HepG2 (cell line): ENCODE measurements at regions not wholly inside any gene's neighbourhood (a gene's known extent, or its start where the extent isn't known, plus 50 kb on each side); places are given as distances from the start of the nearest gene placed in this dataset.

ENCODE experiments used
- ATAC-seq: fragments of 200-7000 bp; cut with Tn5 transposase; 3 replicates; pipeline ENCODE4 v1.9.1; 2020; ENCODE audit warnings: mild to moderate bottlenecking, moderate library complexity
- BruUV-seq: library from RNA; stranded (reverse); fragments of 400-500 nt; replicated peaks from 2 replicates; lab custom pipeline; 2021; lab: Mats Ljungman, UMichigan
- CTCF ChIA-PET: fragments of 300-600 bp; formaldehyde crosslinking; extraction: SDS; loops from one replicate; lab custom pipeline; 2021; ENCODE audit warnings: low total read pairs, inconsistent platforms, low intra/inter-chr PET ratio; lab: Yijun Ruan, JAX
- POLR2A ChIA-PET: fragments of 350-600 bp; sonication (Branson Sonifier 250); formaldehyde crosslinking; loops from one replicate; lab custom pipeline; 2020; ENCODE audit warnings: antibody characterized with exemption, inconsistent platforms; lab: Yijun Ruan, JAX
- DNase-seq: peaks from one replicate; pipeline ENCODE4 v3.0.0-alpha.2; 2015; ENCODE audit warnings: low spot score
- FAIRE-seq: peaks from 3 replicates; lab custom pipeline; 2011; peaks lifted over from hg19 to GRCh38; lab: Jason Lieb, UNC
- H2AFZ ChIP-seq: one replicate; pipeline ENCODE4 v1.6.1; 2011; ENCODE audit warnings: low read length, inconsistent platforms
- H3K27ac ChIP-seq: fragments of 300-600 bp; 3 replicates; pipeline ENCODE4 v1.8.0; 2011; ENCODE audit warnings: mixed run types, mild to moderate bottlenecking, mixed read lengths, low read length, inconsistent platforms; ENCODE audit not compliant: insufficient read depth; ENCODE audit errors: extremely low read length
- H3K27me3 ChIP-seq, 2 experiments: fragments of 200-600 bp in 1 of 2; 2 replicates in 1 of 2; 3 replicates in 1 of 2; pipeline versions ENCODE4 v1.6.0 to v1.8.0; 2011; ENCODE audit warnings: low read length in 2 of 2, mild to moderate bottlenecking in 2 of 2, moderate library complexity in 2 of 2, inconsistent platforms in 1 of 2; ENCODE audit not compliant: insufficient read depth in 2 of 2, control insufficient read depth in 1 of 2
- H3K36me3 ChIP-seq, 2 experiments: fragments of 200-600 bp in 1 of 2; replicated peaks in 1 of 2; 2 replicates in 1 of 2; 3 replicates in 1 of 2; pipeline versions ENCODE4 v1.5.1 to v1.8.0; 2011; ENCODE audit warnings: low read length in 2 of 2, inconsistent platforms in 1 of 2; ENCODE audit not compliant: insufficient read depth in 2 of 2, control insufficient read depth in 1 of 2
- H3K4me1 ChIP-seq: 2 replicates; pipeline ENCODE4 v1.5.1; 2012; ENCODE audit warnings: low read length, inconsistent platforms; ENCODE audit not compliant: insufficient read depth
- H3K4me2 ChIP-seq: 2 replicates; pipeline ENCODE4 v1.6.0; 2011; ENCODE audit warnings: low read depth, low read length, inconsistent platforms
- H3K4me3 ChIP-seq, 3 experiments: fragments of 200-600 bp in 1 of 3; sonication (generic), shearing (Covaris generic) in 1 of 3; replicated peaks in 1 of 3; 2 replicates each; pipeline ENCODE4 v1.5.1; 2011 to 2016; ENCODE audit warnings: low read length in 3 of 3, inconsistent platforms in 2 of 3, low read depth in 2 of 3, mild to moderate bottlenecking in 2 of 3, control low read depth in 1 of 3, mixed read lengths in 1 of 3; ENCODE audit not compliant: insufficient read depth in 1 of 3
- H3K79me2 ChIP-seq: one replicate; pipeline ENCODE4 v1.6.1; 2011; ENCODE audit warnings: low read length, inconsistent platforms; ENCODE audit not compliant: insufficient read depth
- H3K9ac ChIP-seq: 2 replicates; pipeline ENCODE4 v1.6.0; 2011; ENCODE audit warnings: mild to moderate bottlenecking, low read depth, low read length, inconsistent platforms; ENCODE audit not compliant: insufficient read depth
- H3K9me3 ChIP-seq: 2 replicates; pipeline ENCODE4 v1.5.1; 2012; ENCODE audit warnings: mild to moderate bottlenecking, low read length
- H4K20me1 ChIP-seq: 2 replicates; pipeline ENCODE4 v1.6.0; 2011; ENCODE audit warnings: inconsistent platforms, mild to moderate bottlenecking, low read length, moderate library complexity; ENCODE audit not compliant: insufficient read depth
- CAMTA2 ChIP-seq: sonication (generic); formaldehyde crosslinking; IDR thresholded peaks from 2 replicates; pipeline ENCODE4 v1.4.0; 2020; ENCODE audit warnings: mild to moderate bottlenecking, missing genetic modification reagents, borderline replicate concordance
- DR1 ChIP-seq: sonication (generic); formaldehyde crosslinking; IDR thresholded peaks from 2 replicates; pipeline ENCODE4 v1.8.0; 2021; ENCODE audit warnings: mild to moderate bottlenecking, missing genetic modification reagents, inconsistent platforms
- KAT2B ChIP-seq: fragments of 150-350 bp; IDR thresholded peaks from 2 replicates; pipeline ENCODE4 v1.6.1; 2014; ENCODE audit warnings: low read depth, low read length, borderline replicate concordance
- PITX1 ChIP-seq: sonication (generic); formaldehyde crosslinking; IDR thresholded peaks from 2 replicates; pipeline ENCODE4 v1.5.1; 2020; ENCODE audit warnings: mild to moderate bottlenecking, missing genetic modification reagents
- RBFOX2 ChIP-seq: fragments of 200-400 bp; formaldehyde crosslinking; IDR thresholded peaks from 2 replicates; pipeline ENCODE4 v1.6.1; 2017; ENCODE audit warnings: low read depth, mild to moderate bottlenecking, low read length
- RBM39 ChIP-seq: fragments of 200-400 bp; formaldehyde crosslinking; IDR thresholded peaks from one replicate; pipeline ENCODE4 v1.6.1; 2018; ENCODE audit warnings: antibody characterized with exemption, mild to moderate bottlenecking, low read depth, low read length; ENCODE audit not compliant: poor library complexity, severe bottlenecking
- TBX3 ChIP-seq: fragments of 450-650 bp; IDR thresholded peaks from 2 replicates; pipeline ENCODE4 v1.6.1; 2017; ENCODE audit warnings: antibody characterized with exemption, mild to moderate bottlenecking, inconsistent platforms, borderline replicate concordance
- WGBS: methylation state at CpG from one replicate; pipeline ENCODE4 v1.1.6; 2017; ENCODE audit warnings: low lambda C conversion rate; 5-methylcytosine and 5-hydroxymethylcytosine counted together
- in situ Hi-C: cut with HindIII; loops from 2 replicates; pipeline ENCODE4 v1.10.0; 2017; ENCODE audit warnings: low pct_unique_long_range_greater_than_20kb; ENCODE audit not compliant: extremely low pct_ligation_motif_present
- intact Hi-C: fragments of 100-400 bp; cut with micrococcal nuclease; formaldehyde crosslinking; loops from one replicate; pipeline ENCODE4 v1.10.0; 2022; ENCODE audit not compliant: unreplicated experiment
- TF ChIP-seq, protein P1 (sequence below): sonication (generic); formaldehyde crosslinking; IDR thresholded peaks from 2 replicates; pipeline ENCODE4 v1.4.0; 2020; ENCODE audit warnings: missing genetic modification reagents
- TF ChIP-seq, protein P2 (sequence below): sonication (generic); formaldehyde crosslinking; IDR thresholded peaks from 2 replicates; pipeline ENCODE4 v1.5.0; 2020; ENCODE audit warnings: mild to moderate bottlenecking, missing genetic modification reagents, borderline replicate concordance
- TF ChIP-seq, protein P3 (sequence below): IDR thresholded peaks from 2 replicates; pipeline ENCODE4 v1.6.1; 2016; ENCODE audit warnings: low read depth, borderline replicate concordance
- TF ChIP-seq, protein P4 (sequence below): sonication (generic); formaldehyde crosslinking; IDR thresholded peaks from 2 replicates; pipeline ENCODE4 v1.4.0; 2020; ENCODE audit warnings: mild to moderate bottlenecking, low read depth, missing genetic modification reagents

DNA sequence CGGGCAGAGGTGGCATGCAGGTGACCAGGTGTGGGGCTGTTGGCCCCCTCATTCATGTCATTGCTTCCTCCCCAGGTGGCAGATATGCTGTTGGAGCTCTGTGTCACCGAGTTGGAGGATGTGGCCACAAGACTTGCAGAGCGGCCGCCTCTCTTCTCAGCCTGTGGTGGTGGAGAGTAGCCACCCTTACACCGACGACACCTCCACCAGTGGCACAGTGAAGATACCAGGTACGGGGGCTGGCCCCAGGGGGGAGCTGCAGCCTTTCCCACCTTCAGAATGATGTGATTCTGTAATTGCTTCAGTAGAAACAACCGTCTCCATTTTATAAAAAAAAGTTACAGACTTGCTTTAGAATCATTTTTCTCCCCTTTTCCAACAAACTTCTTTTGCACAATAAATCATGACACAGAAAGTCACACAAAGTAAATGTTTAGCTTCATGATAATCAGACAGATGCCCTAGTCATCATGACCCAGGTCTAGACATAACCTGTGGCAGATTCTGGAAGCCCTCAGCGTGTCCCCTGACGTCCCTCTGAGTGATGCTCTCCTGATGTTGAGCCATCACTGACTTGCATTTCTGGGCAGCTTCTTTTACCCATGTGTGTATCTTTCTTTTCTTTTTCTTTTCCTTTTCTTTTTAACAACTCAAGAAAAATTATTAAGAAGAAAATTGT is 76.0 kb upstream of the FAN1 start:
- Histone ChIP-seq H3K27me3 (no peaks in the 10 kb centered on the region), H2AFZ (no peak overlapping the region), H3K4me1 (no peaks in the 10 kb centered on the region), H3K4me3 (no peak overlapping the region), H4K20me1 (no peaks in the 10 kb centered on the region), H3K9me3 (no peaks in the 10 kb centered on the region), H3K9ac (no peak overlapping the region), H3K36me3 (no peaks in the 10 kb centered on the region), H3K4me2 (no peak overlapping the region), H3K79me2 (no peaks in the 10 kb centered on the region), H3K27ac (no peak overlapping the region)
- ATAC-seq (no peak), DNase-seq (no peak), FAIRE-seq (no peak)
- BruUV-seq, result no TSS peak
- ChIA-PET POLR2A (no interaction called here), CTCF (no interaction called here)
- 63% methylated on average over 4 of the region's 10 CpGs for WGBS
- TF ChIP-seq, protein P1, sequence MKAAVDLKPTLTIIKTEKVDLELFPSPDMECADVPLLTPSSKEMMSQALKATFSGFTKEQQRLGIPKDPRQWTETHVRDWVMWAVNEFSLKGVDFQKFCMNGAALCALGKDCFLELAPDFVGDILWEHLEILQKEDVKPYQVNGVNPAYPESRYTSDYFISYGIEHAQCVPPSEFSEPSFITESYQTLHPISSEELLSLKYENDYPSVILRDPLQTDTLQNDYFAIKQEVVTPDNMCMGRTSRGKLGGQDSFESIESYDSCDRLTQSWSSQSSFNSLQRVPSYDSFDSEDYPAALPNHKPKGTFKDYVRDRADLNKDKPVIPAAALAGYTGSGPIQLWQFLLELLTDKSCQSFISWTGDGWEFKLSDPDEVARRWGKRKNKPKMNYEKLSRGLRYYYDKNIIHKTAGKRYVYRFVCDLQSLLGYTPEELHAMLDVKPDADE (CRISPR knock-in tag), result no peak
- TF ChIP-seq, protein P2, sequence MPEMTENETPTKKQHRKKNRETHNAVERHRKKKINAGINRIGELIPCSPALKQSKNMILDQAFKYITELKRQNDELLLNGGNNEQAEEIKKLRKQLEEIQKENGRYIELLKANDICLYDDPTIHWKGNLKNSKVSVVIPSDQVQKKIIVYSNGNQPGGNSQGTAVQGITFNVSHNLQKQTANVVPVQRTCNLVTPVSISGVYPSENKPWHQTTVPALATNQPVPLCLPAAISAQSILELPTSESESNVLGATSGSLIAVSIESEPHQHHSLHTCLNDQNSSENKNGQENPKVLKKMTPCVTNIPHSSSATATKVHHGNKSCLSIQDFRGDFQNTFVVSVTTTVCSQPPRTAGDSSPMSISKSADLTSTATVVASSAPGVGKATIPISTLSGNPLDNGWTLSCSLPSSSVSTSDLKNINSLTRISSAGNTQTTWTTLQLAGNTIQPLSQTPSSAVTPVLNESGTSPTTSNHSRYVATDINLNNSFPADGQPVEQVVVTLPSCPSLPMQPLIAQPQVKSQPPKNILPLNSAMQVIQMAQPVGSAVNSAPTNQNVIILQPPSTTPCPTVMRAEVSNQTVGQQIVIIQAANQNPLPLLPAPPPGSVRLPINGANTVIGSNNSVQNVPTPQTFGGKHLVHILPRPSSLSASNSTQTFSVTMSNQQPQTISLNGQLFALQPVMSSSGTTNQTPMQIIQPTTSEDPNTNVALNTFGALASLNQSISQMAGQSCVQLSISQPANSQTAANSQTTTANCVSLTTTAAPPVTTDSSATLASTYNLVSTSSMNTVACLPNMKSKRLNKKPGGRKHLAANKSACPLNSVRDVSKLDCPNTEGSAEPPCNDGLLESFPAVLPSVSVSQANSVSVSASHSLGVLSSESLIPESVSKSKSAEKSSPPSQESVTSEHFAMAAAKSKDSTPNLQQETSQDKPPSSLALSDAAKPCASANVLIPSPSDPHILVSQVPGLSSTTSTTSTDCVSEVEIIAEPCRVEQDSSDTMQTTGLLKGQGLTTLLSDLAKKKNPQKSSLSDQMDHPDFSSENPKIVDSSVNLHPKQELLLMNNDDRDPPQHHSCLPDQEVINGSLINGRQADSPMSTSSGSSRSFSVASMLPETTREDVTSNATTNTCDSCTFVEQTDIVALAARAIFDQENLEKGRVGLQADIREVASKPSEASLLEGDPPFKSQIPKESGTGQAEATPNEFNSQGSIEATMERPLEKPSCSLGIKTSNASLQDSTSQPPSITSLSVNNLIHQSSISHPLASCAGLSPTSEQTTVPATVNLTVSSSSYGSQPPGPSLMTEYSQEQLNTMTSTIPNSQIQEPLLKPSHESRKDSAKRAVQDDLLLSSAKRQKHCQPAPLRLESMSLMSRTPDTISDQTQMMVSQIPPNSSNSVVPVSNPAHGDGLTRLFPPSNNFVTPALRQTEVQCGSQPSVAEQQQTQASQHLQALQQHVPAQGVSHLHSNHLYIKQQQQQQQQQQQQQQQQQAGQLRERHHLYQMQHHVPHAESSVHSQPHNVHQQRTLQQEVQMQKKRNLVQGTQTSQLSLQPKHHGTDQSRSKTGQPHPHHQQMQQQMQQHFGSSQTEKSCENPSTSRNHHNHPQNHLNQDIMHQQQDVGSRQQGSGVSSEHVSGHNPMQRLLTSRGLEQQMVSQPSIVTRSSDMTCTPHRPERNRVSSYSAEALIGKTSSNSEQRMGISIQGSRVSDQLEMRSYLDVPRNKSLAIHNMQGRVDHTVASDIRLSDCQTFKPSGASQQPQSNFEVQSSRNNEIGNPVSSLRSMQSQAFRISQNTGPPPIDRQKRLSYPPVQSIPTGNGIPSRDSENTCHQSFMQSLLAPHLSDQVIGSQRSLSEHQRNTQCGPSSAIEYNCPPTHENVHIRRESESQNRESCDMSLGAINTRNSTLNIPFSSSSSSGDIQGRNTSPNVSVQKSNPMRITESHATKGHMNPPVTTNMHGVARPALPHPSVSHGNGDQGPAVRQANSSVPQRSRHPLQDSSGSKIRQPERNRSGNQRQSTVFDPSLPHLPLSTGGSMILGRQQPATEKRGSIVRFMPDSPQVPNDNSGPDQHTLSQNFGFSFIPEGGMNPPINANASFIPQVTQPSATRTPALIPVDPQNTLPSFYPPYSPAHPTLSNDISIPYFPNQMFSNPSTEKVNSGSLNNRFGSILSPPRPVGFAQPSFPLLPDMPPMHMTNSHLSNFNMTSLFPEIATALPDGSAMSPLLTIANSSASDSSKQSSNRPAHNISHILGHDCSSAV (CRISPR knock-in tag), result no peak
- TF ChIP-seq RBM39, result no peak
- TF ChIP-seq KAT2B, result no peak
- TF ChIP-seq PITX1 (CRISPR knock-in tag), result no peak
- TF ChIP-seq TBX3, result no peak
- TF ChIP-seq, protein P3, sequence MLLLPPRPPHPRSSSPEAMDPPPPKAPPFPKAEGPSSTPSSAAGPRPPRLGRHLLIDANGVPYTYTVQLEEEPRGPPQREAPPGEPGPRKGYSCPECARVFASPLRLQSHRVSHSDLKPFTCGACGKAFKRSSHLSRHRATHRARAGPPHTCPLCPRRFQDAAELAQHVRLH (CRISPR knock-in tag), result no peak
- no peak for TF ChIP-seq DR1
- no peak for TF ChIP-seq RBFOX2
- TF ChIP-seq CAMTA2 (CRISPR knock-in tag), result no peak
- TF ChIP-seq, protein P4, sequence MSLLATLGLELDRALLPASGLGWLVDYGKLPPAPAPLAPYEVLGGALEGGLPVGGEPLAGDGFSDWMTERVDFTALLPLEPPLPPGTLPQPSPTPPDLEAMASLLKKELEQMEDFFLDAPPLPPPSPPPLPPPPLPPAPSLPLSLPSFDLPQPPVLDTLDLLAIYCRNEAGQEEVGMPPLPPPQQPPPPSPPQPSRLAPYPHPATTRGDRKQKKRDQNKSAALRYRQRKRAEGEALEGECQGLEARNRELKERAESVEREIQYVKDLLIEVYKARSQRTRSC (CRISPR knock-in tag), result no peak
- in situ Hi-C loops (no loop called here), intact Hi-C loops (no loop called here)
